ENCODE measurements at regions not wholly inside any gene's neighbourhood (a gene's known extent, or its start where the extent isn't known, plus 50 kb on each side); places are given as distances from the start of the nearest gene placed in this dataset.

DNA sequence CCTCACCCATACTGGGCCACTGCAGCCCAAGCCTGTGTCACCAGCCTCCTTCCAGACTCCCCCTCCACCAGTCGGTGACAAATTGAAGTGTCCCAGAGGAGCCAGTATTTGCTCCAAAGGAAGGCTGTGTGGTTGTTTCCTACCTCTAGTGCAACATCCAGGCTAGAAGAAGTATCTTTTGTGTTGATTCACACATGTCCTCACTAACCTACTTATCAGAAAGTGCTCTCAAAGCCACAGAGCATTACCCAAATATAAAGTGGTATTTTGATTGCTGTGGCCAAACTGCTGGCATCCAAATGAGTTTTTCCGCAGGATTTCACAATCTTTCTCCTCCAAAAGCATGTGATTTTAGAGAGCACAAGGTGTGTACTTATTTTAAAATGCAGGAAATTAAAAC, 134.8 kb downstream of the CUL2 start:
- TF ChIP-seq, protein P1, sequence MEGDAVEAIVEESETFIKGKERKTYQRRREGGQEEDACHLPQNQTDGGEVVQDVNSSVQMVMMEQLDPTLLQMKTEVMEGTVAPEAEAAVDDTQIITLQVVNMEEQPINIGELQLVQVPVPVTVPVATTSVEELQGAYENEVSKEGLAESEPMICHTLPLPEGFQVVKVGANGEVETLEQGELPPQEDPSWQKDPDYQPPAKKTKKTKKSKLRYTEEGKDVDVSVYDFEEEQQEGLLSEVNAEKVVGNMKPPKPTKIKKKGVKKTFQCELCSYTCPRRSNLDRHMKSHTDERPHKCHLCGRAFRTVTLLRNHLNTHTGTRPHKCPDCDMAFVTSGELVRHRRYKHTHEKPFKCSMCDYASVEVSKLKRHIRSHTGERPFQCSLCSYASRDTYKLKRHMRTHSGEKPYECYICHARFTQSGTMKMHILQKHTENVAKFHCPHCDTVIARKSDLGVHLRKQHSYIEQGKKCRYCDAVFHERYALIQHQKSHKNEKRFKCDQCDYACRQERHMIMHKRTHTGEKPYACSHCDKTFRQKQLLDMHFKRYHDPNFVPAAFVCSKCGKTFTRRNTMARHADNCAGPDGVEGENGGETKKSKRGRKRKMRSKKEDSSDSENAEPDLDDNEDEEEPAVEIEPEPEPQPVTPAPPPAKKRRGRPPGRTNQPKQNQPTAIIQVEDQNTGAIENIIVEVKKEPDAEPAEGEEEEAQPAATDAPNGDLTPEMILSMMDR (IDR thresholded peaks at IDR 0.05) = no peak
- TF ChIP-seq POLR2AphosphoS5 (IDR thresholded peaks at IDR 0.05; ENCODE audit: low read depth, low read length) (no peak), SIN3A (IDR thresholded peaks at IDR 0.05; ENCODE audit: borderline replicate concordance, insufficient read depth, low read depth, low read length) (no peak), TCF7L2 (IDR thresholded peaks at IDR 0.05; ENCODE audit: low read depth, low read length) (no peak)
- TF ChIP-seq, protein P2, sequence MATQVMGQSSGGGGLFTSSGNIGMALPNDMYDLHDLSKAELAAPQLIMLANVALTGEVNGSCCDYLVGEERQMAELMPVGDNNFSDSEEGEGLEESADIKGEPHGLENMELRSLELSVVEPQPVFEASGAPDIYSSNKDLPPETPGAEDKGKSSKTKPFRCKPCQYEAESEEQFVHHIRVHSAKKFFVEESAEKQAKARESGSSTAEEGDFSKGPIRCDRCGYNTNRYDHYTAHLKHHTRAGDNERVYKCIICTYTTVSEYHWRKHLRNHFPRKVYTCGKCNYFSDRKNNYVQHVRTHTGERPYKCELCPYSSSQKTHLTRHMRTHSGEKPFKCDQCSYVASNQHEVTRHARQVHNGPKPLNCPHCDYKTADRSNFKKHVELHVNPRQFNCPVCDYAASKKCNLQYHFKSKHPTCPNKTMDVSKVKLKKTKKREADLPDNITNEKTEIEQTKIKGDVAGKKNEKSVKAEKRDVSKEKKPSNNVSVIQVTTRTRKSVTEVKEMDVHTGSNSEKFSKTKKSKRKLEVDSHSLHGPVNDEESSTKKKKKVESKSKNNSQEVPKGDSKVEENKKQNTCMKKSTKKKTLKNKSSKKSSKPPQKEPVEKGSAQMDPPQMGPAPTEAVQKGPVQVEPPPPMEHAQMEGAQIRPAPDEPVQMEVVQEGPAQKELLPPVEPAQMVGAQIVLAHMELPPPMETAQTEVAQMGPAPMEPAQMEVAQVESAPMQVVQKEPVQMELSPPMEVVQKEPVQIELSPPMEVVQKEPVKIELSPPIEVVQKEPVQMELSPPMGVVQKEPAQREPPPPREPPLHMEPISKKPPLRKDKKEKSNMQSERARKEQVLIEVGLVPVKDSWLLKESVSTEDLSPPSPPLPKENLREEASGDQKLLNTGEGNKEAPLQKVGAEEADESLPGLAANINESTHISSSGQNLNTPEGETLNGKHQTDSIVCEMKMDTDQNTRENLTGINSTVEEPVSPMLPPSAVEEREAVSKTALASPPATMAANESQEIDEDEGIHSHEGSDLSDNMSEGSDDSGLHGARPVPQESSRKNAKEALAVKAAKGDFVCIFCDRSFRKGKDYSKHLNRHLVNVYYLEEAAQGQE (IDR thresholded peaks at IDR 0.05; ENCODE audit: insufficient read depth in 1 of 2, low read depth in 2 of 2, low read length in 1 of 2) = no peak
